ENCODE measurements at regions not wholly inside any gene's neighbourhood (a gene's known extent, or its start where the extent isn't known, plus 50 kb on each side); places are given as distances from the start of the nearest gene placed in this dataset.

- no peak for TF ChIP-seq EZH2 (IDR thresholded peaks at IDR 0.05; ENCODE audit: borderline replicate concordance, low read depth, low read length, severe bottlenecking)
- no peak for TF ChIP-seq CTCF (IDR thresholded peaks at IDR 0.05; ENCODE audit: borderline replicate concordance, extremely low read depth, low read length, poor library complexity, severe bottlenecking)
Observed at GRCh38 chr18:22034276-22034675, 135.1 kb upstream of the GATA6 start.
